ACHN (cell line): ENCODE measurements at regions not wholly inside any gene's neighbourhood (a gene's known extent, or its start where the extent isn't known, plus 50 kb on each side); places are given as distances from the start of the nearest gene placed in this dataset.

Source experiments
- DNase-seq: peaks from one replicate; pipeline ENCODE4 v3.0.0-alpha.2; 2015
- in situ Hi-C: cut with HindIII; loops from 2 replicates; pipeline ENCODE4 v1.10.0; 2017; ENCODE audit warnings: low sequenced_read_pairs, low pct_ligation_motif_present, low pct_unique_long_range_greater_than_20kb

- in situ Hi-C loops, result no loop called here
- DNase-seq, result no peak
Observed at GRCh38 chr5:21694567-21694966, 1158.6 kb downstream of the CDH12 start.

- DNase-seq, result no peak
- in situ Hi-C loops, result no loop called here
Observed at GRCh38 chr5:21693591-21693990, 1159.6 kb downstream of the CDH12 start.

- no peak for DNase-seq
- in situ Hi-C loops, result no loop called here
Observed at GRCh38 chr5:21689587-21689986, 1163.6 kb downstream of the CDH12 start.

GRCh38 chr5:21688655-21689054, 1164.5 kb downstream of the CDH12 start:
- no peak for DNase-seq
- in situ Hi-C loops, result no loop called here

- DNase-seq, result no peak
- in situ Hi-C loops, result no loop called here
Observed at GRCh38 chr5:21687621-21688020, 1165.5 kb downstream of the CDH12 start.

GRCh38 chr5:21686706-21687105, 1166.4 kb downstream of the CDH12 start:
- in situ Hi-C loops, result no loop called here
- no peak for DNase-seq

- DNase-seq, result no peak
- in situ Hi-C loops, result no loop called here
Observed at GRCh38 chr5:21685522-21685921, 1167.6 kb downstream of the CDH12 start.

- in situ Hi-C loops, result no loop called here
- DNase-seq, result no peak
Observed at GRCh38 chr5:21684992-21685391, 1168.2 kb downstream of the CDH12 start.

GRCh38 chr5:21681911-21682310, 1171.2 kb downstream of the CDH12 start:
- in situ Hi-C loops, result no loop called here
- no peak for DNase-seq

GRCh38 chr5:21680641-21681040, 1172.5 kb downstream of the CDH12 start:
- in situ Hi-C loops, result no loop called here
- peak; percentile 2 for DNase-seq

- in situ Hi-C loops, result no loop called here
- DNase-seq, result peak; percentile 61
Observed at GRCh38 chr5:21680196-21680595, 1172.9 kb downstream of the CDH12 start.

GRCh38 chr5:21678526-21678925, 1174.6 kb downstream of the CDH12 start:
- DNase-seq, result no peak
- in situ Hi-C loops, result no loop called here

GRCh38 chr5:21672911-21673310, 1180.2 kb downstream of the CDH12 start:
- no peak for DNase-seq
- in situ Hi-C loops, result no loop called here

GRCh38 chr5:21672360-21672759, 1180.8 kb downstream of the CDH12 start:
- in situ Hi-C loops, result no loop called here
- no peak for DNase-seq

- in situ Hi-C loops, result no loop called here
- no peak for DNase-seq
Observed at GRCh38 chr5:21665524-21665923, 1187.6 kb downstream of the CDH12 start.

GRCh38 chr5:21663082-21663481, 1190.1 kb downstream of the CDH12 start:
- DNase-seq, result no peak
- in situ Hi-C loops, result no loop called here

- in situ Hi-C loops, result no loop called here
- DNase-seq, result no peak
Observed at GRCh38 chr5:21661184-21661583, 1192.0 kb downstream of the CDH12 start.

- in situ Hi-C loops, result no loop called here
Observed at GRCh38 chr5:21654556-21654955, 1198.6 kb downstream of the CDH12 start.

GRCh38 chr5:21649969-21650368, 1203.2 kb downstream of the CDH12 start:
- in situ Hi-C loops, result no loop called here
- no peak for DNase-seq

More at GRCh38 chr5:21654556-21654955, 1198.6 kb downstream of the CDH12 start:
- no peak for DNase-seq

GRCh38 chr5:21646469-21646868, 1206.7 kb downstream of the CDH12 start:
- in situ Hi-C loops, result no loop called here
- no peak for DNase-seq

- DNase-seq, result no peak
- in situ Hi-C loops, result no loop called here
Observed at GRCh38 chr5:21644032-21644431, 1209.1 kb downstream of the CDH12 start.
